Endothelial cell of umbilical vein (primary cell): ENCODE measurements at regions not wholly inside any gene's neighbourhood (a gene's known extent, or its start where the extent isn't known, plus 50 kb on each side); places are given as distances from the start of the nearest gene placed in this dataset.

Source experiments
- BruUV-seq: library from RNA; stranded (reverse); fragments of 400-500 nt; replicated peaks from 2 replicates; lab custom pipeline; 2021; lab: Mats Ljungman, UMichigan
- CTCF ChIA-PET: fragments of 300-600, 350-600 bp; sonication (Branson Sonifier 250); formaldehyde crosslinking; loops from one replicate; lab custom pipeline; 2021; ENCODE audit warnings: antibody characterized with exemption, inconsistent platforms; lab: Charles Lee
- POLR2A ChIA-PET: fragments of 300-600, 350-600 bp; sonication (Branson Sonifier 250); formaldehyde crosslinking; loops from one replicate; lab custom pipeline; 2021; ENCODE audit warnings: antibody characterized with exemption, inconsistent platforms; lab: Charles Lee
- DNase-seq: peaks from one replicate; pipeline ENCODE4 v3.0.0-alpha.2; 2011; ENCODE audit warnings: low read depth, low spot score
- FAIRE-seq: peaks from 2 replicates; lab custom pipeline; 2011; peaks lifted over from hg19 to GRCh38; lab: Jason Lieb, UNC
- H2AFZ ChIP-seq: 2 replicates; pipeline ENCODE4 v1.6.0; 2012; ENCODE audit warnings: low read depth, low read length, control low read depth, inconsistent platforms
- H3K27ac ChIP-seq: 2 replicates; pipeline ENCODE4 v1.5.1; 2011; ENCODE audit warnings: low read depth, mild to moderate bottlenecking, control low read depth, low read length, moderate library complexity; ENCODE audit not compliant: insufficient read depth
- H3K27me3 ChIP-seq, 2 experiments: 2 replicates each; pipeline versions ENCODE4 v1.6.0 to v1.6.1; 2011; ENCODE audit warnings: low read length in 2 of 2, mixed read lengths in 1 of 2; ENCODE audit not compliant: control insufficient read depth in 2 of 2, insufficient read depth in 2 of 2
- H3K36me3 ChIP-seq, 2 experiments: 2 replicates in 1 of 2; 3 replicates in 1 of 2; pipeline ENCODE4 v1.5.1; 2011; ENCODE audit warnings: low read length in 2 of 2, mild to moderate bottlenecking in 1 of 2, moderate library complexity in 1 of 2; ENCODE audit not compliant: control insufficient read depth in 2 of 2, insufficient read depth in 2 of 2; ENCODE audit errors: extremely low read depth in 1 of 2
- H3K4me1 ChIP-seq: 3 replicates; pipeline ENCODE4 v1.5.1; 2011; ENCODE audit warnings: mild to moderate bottlenecking, low read length; ENCODE audit not compliant: control insufficient read depth, insufficient read depth; ENCODE audit errors: extremely low read depth
- H3K4me2 ChIP-seq: 2 replicates; pipeline ENCODE4 v1.6.1; 2011; ENCODE audit warnings: low read length, control low read depth, mixed read lengths; ENCODE audit not compliant: insufficient read depth
- H3K4me3 ChIP-seq, 3 experiments: fragments of 200-600 bp in 1 of 3; sonication (generic), shearing (Covaris generic) in 1 of 3; replicated peaks in 1 of 3; 2 replicates each; pipeline ENCODE4 v1.5.1; 2011 to 2016; ENCODE audit warnings: control low read depth in 3 of 3, low read length in 3 of 3, mild to moderate bottlenecking in 2 of 3, inconsistent platforms in 1 of 3, low read depth in 1 of 3, moderate library complexity in 1 of 3; ENCODE audit not compliant: insufficient read depth in 1 of 3
- H3K79me2 ChIP-seq: 2 replicates; pipeline ENCODE4 v1.6.0; 2012; ENCODE audit warnings: low read length, inconsistent platforms; ENCODE audit not compliant: control insufficient read depth, insufficient read depth
- H3K9ac ChIP-seq: replicated peaks from 2 replicates; pipeline ENCODE3; 2011; ENCODE audit warnings: low read length, control low read depth; ENCODE audit not compliant: insufficient read depth; ENCODE audit errors: extremely low read depth
- H3K9me1 ChIP-seq: replicated peaks from 3 replicates; pipeline ENCODE4 v1.6.0; 2011; ENCODE audit warnings: mild to moderate bottlenecking, low read length; ENCODE audit not compliant: control insufficient read depth, insufficient read depth; ENCODE audit errors: extremely low read depth
- H3K9me3 ChIP-seq: replicated peaks from 2 replicates; pipeline ENCODE4 v1.5.1; 2012; ENCODE audit warnings: low read length, inconsistent platforms; ENCODE audit not compliant: control insufficient read depth, insufficient read depth
- H4K20me1 ChIP-seq: replicated peaks from 2 replicates; pipeline ENCODE3; 2011; ENCODE audit warnings: mild to moderate bottlenecking, low read length; ENCODE audit not compliant: control insufficient read depth, insufficient read depth; ENCODE audit errors: extremely low read depth
- CTCF ChIP-seq, 2 donors: IDR thresholded peaks; 1 replicate in 1 of 2; 2 replicates in 1 of 2; pipeline ENCODE4 v1.5.1; 2011; ENCODE audit warnings: low read length in 2 of 2, mild to moderate bottlenecking in 2 of 2, moderate library complexity in 2 of 2, control low read depth in 1 of 2, inconsistent platforms in 1 of 2, low read depth in 1 of 2; ENCODE audit not compliant: insufficient read depth in 1 of 2; ENCODE audit errors: extremely low read depth in 1 of 2
- EZH2 ChIP-seq: IDR thresholded peaks from 2 replicates; pipeline ENCODE4 v1.6.1; 2012; ENCODE audit warnings: borderline replicate concordance, low read depth, mild to moderate bottlenecking, moderate library complexity, low read length, inconsistent platforms; ENCODE audit not compliant: severe bottlenecking
- FOS ChIP-seq: IDR thresholded peaks from 2 replicates; pipeline ENCODE4 v1.6.1; 2011; ENCODE audit warnings: mild to moderate bottlenecking, low read length, moderate library complexity, borderline replicate concordance; ENCODE audit not compliant: insufficient read depth
- GATA2 ChIP-seq: IDR thresholded peaks from 2 replicates; pipeline ENCODE4 v1.7.0; 2011; ENCODE audit warnings: low read depth, mild to moderate bottlenecking, moderate library complexity, mixed read lengths, low read length; ENCODE audit not compliant: insufficient read length, insufficient read depth
- JUN ChIP-seq: IDR thresholded peaks from 2 replicates; pipeline ENCODE4 v1.6.1; 2011; ENCODE audit warnings: borderline replicate concordance, low read depth; ENCODE audit not compliant: insufficient read length, insufficient read depth
- MYC ChIP-seq: IDR thresholded peaks from one replicate; pipeline ENCODE4 v1.6.1; 2011; ENCODE audit warnings: mild to moderate bottlenecking, low read depth, low read length
- POLR2A ChIP-seq: IDR thresholded peaks from 2 replicates; pipeline ENCODE4 v1.6.1; 2012; ENCODE audit warnings: low read depth, mild to moderate bottlenecking, control low read depth, low read length
- POLR2AphosphoS5 ChIP-seq: IDR thresholded peaks from 2 replicates; pipeline ENCODE4 v1.6.1; 2012; ENCODE audit warnings: low read depth, mild to moderate bottlenecking, control low read depth, low read length, moderate library complexity; ENCODE audit not compliant: insufficient read depth
- dilution Hi-C: fragments of 300-500 bp; cut with MboI; formaldehyde crosslinking; loops from one replicate; pipeline ENCODE4 v1.15.0; 2019; ENCODE audit warnings: low sequenced_read_pairs; ENCODE audit not compliant: extremely low pct_ligation_motif_present
- intact Hi-C: fragments of 100-400 bp; cut with micrococcal nuclease; formaldehyde crosslinking; loops from one replicate; pipeline ENCODE4 v1.10.0; 2022
- TF ChIP-seq, protein P1 (sequence below): IDR thresholded peaks from 2 replicates; pipeline ENCODE4 v1.6.1; 2011; ENCODE audit not compliant: insufficient read depth, insufficient read length

GRCh38 chr3:109809513-109809912 is 472.2 kb upstream of the DPPA4 start:
- no peaks in the 10 kb centered on the region for H3K36me3 ChIP-seq
- no peak for FAIRE-seq
- intact Hi-C loops: no loop called here
- H3K4me3 ChIP-seq: no peak overlapping the region
- H3K9me3 ChIP-seq: peaks cover 4% of the 10 kb centered on the region
- H2AFZ ChIP-seq: no peak overlapping the region
- no peaks in the 10 kb centered on the region for H3K9me1 ChIP-seq
- TF ChIP-seq, protein P1, sequence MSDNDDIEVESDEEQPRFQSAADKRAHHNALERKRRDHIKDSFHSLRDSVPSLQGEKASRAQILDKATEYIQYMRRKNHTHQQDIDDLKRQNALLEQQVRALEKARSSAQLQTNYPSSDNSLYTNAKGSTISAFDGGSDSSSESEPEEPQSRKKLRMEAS: no peak
- no peak for TF ChIP-seq GATA2
- no peak for TF ChIP-seq CTCF (IDR thresholded peaks at IDR 0.05; ENCODE audit: extremely low read depth in 1 of 2, insufficient read depth in 1 of 2, low read depth in 1 of 2, low read length in 2 of 2)
- TF ChIP-seq POLR2AphosphoS5: no peak
- TF ChIP-seq EZH2: no peak
- TF ChIP-seq POLR2A: no peak
- no peak for TF ChIP-seq JUN
- TF ChIP-seq FOS: no peak
- TF ChIP-seq MYC: no peak
- CTCF ChIA-PET: no interaction called here
- no peak overlapping the region for H3K27ac ChIP-seq
- no peak overlapping the region for H3K4me2 ChIP-seq
- BruUV-seq: no TSS peak
- no peaks in the 10 kb centered on the region for H3K27me3 ChIP-seq
- H4K20me1 ChIP-seq: no peaks in the 10 kb centered on the region
- H3K4me1 ChIP-seq: no peaks in the 10 kb centered on the region
- POLR2A ChIA-PET: no interaction called here
- no peak for DNase-seq
- dilution Hi-C loops: no loop called here
- H3K79me2 ChIP-seq: no peaks in the 10 kb centered on the region
- no peak overlapping the region for H3K9ac ChIP-seq
